Anterior cingulate cortex (tissue), 58 donors: ENCODE measurements at regions not wholly inside any gene's neighbourhood (a gene's known extent, or its start where the extent isn't known, plus 50 kb on each side); places are given as distances from the start of the nearest gene placed in this dataset.
"Not testable (repeated sequence)": the region's sequence is repeated elsewhere in the genome, so short reads cannot be mapped to it uniquely, and the experiment has no call there.

Experiments
- DNase-seq, 58 donors: peaks; one replicate each; lab custom pipeline; 2025; lab: John Stamatoyannopoulos, UW

DNA sequence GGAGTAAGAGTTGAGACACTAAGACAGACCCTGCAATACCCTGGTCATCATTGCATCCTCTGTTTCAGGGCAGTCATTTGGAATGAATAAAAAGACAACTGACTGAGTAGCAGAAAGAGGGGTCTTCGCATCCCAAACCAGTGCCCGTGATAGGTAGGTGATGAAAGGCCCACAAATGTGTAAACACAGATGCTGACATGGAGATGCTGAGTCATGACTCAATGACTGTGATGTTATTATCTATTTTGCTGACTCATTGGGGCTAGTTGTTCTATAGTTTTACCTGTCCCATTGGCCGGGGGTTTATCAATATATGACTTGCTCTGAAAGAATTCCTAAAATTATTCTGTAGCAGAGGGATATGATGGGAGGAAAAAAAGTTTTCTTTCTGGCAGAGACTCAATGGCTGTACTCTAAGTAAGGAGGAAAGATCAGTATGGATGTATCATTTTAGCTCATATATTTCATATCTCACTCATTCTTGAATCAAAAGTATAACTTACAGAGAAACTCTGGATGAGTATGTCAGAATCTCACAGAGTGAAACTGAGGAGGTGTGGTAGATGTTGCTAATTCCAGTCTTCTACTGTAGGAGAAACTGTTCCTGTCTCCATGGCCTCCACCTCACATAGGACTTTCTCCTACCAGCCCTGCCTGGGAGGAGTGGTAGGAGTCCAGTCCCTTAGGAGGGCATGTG, 119.9 kb upstream of the PREP start:
- no peak for DNase-seq

GRCh38 chr6:105519954-105520353, 117.1 kb upstream of the PREP start:
- no peak for DNase-seq

DNA sequence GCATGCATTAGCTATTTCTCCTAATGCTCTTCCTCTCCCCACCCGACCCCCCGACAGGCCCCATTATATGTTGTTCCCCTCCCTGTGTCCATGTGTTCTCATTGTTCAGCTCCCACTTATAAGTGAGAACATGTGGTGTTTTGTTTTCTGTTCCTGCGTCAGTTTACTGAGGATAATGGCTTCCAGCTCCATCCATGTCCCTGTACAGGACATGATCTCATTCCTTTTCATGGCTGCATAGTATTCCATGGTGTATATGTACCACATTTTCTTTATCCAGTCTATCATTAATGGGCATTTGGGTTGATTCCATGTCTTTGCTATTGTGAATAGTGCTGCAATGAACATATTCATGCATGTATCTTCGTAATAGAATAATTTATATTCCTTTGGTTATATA, 116.1 kb upstream of the PREP start:
- not testable (repeated sequence) for DNase-seq

- DNase-seq, result no peak
Observed at GRCh38 chr6:105515054-105515453, 112.2 kb upstream of the PREP start.

- DNase-seq, result no peak
Observed at GRCh38 chr6:105514306-105514705, 111.4 kb upstream of the PREP start.

DNA sequence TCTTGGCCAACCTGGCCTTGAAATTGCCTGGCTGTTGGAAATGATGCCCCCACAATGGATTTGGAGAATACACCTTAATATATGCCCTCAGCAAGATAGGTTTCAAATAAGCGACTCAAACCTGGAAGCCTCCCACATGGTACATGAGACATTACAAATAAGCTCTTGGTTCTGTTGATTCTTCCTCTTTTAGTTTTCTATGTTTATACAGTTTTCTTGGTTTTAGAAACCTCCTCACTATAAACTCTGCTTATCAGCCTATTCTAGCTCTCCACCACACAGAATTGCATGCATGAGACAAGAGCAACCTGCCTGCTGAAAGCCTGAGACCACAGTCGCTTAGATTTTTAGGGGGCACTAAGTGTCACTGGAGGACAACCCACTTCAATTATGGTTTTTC, 108.8 kb upstream of the PREP start:
- DNase-seq, result no peak

- DNase-seq, result no peak
Observed at GRCh38 chr6:105510746-105511145, 107.9 kb upstream of the PREP start.

- peak in 7 of 58 donors; percentile 1 to 8 (median 6) for DNase-seq
Observed at GRCh38 chr6:105509506-105510331, 106.8 kb upstream of the PREP start.

- no peak for DNase-seq
Observed at GRCh38 chr6:105507811-105508210, 104.9 kb upstream of the PREP start.

DNA sequence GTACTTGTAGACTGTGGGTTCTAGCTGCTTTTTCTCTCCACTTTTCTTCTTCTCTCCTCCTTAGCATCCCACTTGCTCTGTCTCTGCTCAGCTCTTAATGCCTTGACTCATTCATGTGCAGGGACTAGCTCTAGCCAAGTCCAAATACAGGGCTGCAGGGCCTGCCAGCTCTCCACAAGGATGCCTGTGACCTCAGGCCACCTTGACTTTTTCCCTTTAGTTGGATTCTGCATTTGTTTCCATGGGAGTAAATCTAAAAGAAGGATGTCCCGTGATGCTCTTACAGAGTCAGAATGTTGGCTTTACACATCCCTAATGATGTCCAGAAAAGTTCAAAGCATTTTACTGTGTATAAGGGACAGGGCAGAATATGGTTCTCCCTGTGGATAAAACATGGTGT, 101.8 kb upstream of the PREP start:
- DNase-seq, result no peak

DNA sequence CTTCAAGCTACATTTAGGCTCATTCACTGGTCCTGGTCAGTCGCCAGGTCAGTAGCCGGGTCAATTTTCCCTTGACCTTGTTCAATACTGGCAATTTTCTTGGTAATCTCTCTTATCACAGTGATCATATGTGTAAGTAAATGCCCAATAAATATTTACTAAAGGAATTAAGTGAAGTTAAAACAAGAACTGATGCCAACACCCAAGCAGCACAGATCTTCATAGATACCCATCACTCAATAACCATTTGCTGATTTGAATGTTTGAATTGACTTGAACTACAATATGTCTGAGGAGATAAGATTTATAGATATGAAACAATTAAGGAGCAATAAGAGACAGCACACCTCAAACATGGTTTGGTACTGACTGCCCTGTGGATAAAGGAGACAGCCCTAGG, 100.8 kb upstream of the PREP start:
- DNase-seq, result no peak

- DNase-seq, result no peak
Observed at GRCh38 chr6:105501826-105502344, 99.0 kb upstream of the PREP start.

GRCh38 chr6:105501246-105501645, 98.4 kb upstream of the PREP start:
- no peak for DNase-seq

- DNase-seq, result no peak
Observed at GRCh38 chr6:105500693-105501092, 97.8 kb upstream of the PREP start.

- DNase-seq, result no peak
Observed at GRCh38 chr6:105499931-105500330, 97.0 kb upstream of the PREP start.

- DNase-seq, result no peak
Observed at GRCh38 chr6:105499136-105499870, 96.4 kb upstream of the PREP start.

DNA sequence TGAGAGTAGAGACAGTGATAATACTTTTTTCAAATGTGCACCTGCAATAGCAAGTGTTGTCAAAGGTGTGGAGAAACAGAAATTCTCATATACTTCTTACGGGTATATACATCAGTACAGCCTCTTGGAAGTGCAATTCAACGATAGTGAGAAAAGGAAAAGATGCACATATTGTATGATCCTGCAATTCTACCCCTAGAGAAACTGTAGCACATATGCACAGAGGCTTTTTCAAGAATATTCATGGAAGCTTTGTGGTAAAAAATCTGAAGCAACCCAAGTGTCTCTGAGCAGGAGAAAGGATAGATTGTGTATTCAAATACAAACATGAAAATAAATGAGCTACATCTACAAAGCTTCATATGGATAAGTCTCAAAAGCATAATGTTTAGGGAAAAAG, 94.7 kb upstream of the PREP start:
- DNase-seq, result no peak

DNA sequence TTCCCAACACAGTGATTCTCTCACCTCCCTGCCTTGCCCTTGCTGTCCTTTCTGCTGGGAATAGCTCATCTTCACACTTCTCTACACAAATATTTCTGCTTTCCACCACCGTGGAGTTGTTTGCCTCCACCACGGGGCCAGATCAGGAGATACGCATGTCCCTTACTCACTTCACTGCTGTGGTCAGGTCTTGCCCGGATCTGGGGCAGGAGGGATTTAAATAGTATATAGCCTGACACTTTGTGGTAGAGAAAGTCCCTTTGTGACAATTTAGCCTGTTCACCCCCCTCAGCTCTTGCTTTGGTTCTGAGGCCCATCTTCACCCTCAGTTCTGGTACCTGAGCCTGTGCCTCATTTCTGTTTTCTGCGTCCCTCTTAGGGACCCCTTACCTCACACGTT, 92.6 kb upstream of the PREP start:
- no peak for DNase-seq

GRCh38 chr6:105494688-105495087, 91.8 kb upstream of the PREP start:
- no peak for DNase-seq

DNA sequence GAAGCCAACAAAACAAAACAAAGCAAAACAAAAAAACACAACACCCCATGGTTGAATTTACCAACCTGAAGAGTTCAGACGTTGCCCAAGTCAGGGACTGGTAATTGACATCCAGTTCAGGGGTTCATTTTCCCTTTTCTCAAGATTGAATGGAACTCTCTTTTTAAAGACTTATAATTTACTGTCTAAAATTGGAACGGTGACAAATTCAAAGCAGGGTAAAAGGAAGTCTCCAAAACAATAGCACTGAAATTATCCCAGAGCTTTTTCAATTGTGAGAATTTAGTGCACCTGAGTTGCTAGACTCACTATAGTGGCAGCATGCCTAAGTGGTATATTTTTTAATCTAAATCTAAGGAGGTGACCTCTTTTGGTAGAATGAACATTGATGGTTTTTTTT, 90.9 kb upstream of the PREP start:
- DNase-seq, result no peak
